NCI-H748 (cell line): ENCODE measurements at regions not wholly inside any gene's neighbourhood (a gene's known extent, or its start where the extent isn't known, plus 50 kb on each side); places are given as distances from the start of the nearest gene placed in this dataset.

Source experiments
- DNase-seq: peaks from one replicate; lab custom pipeline; 2025; ENCODE audit not compliant: unreplicated experiment; lab: John Stamatoyannopoulos, UW

- DNase-seq, result no peak
Observed at GRCh38 chr2:173664513-173664910, 300.7 kb downstream of the SP3 start.

- DNase-seq, result no peak
Observed at GRCh38 chr2:173666171-173666888, 298.8 kb downstream of the SP3 start.

DNA sequence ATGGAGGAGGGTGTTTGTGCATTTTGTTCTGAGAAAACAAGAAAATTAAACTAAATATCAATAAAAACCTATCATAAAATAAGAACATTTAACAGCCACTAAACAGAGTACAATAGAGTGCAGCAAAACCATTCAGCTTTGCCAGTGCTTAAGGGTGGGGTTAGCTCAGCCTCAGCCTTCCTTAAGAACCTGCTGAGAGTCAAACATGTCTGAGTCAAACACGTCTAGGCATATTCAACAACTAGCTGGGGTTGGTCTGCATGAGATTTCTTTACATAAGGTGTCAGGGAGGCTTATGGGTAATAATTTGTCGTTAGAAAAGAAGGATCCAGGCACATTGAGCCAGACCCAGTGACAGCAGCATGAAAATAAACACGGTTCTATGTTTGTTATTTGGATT, 298.2 kb downstream of the SP3 start:
- no peak for DNase-seq

- DNase-seq, result no peak
Observed at GRCh38 chr2:173667415-173667814, 297.8 kb downstream of the SP3 start.

- no peak for DNase-seq
Observed at GRCh38 chr2:173669271-173669853, 295.8 kb downstream of the SP3 start.

GRCh38 chr2:173669888-173670287, 295.3 kb downstream of the SP3 start:
- no peak for DNase-seq

DNA sequence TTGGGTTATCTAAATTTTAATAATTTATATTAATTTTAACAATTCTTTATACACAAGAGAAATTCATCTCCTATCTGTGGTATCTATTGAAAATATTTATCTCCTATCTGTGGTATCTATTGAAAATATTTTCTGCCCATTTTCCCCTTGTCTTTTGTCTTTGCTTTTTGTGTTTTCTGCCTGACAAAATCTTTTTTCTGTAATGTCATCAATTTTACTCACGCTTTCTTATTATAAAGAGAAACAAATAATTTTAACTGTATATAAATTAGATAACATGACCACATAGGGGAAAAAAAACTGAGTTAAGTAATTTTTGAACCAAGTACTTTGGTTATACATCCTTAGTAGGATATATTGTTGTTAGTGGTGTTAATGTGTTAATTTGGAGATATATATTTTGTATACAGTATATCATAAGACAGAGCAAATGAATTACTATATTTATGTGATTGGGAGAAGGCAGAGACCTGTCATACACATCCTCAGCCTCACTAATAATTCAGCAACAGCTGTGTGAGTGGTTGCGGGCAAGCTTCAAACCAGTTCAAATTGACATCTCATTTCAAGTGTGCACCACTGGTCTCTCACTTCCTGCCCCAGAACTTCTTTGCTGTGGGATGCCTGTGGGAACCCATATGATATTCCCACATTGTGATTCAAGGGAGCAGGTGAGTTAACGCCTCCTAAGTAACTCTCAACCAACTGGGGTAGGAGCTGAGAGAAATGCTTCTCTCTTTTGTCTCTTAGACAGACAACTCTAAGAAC, 292.4 kb downstream of the SP3 start:
- DNase-seq, result no peak

DNA sequence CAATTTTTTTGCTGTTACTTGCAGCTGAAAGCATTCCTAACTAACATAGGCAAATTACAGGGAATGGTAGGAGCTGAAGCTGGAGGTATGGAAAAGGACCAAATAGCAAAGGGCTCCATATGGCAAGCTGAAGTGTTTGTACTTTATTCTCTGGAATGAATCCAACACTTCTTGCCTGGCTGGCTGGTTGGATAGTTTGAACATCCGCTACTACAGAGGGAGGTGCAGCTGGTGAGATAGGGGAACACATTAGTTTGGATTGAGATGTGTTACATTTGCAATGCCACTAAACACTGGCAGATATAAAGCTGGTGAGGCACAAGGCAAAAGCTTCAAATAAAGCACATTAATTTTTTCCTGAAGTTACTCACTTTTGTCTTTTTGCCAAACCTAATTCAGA, 291.5 kb downstream of the SP3 start:
- DNase-seq, result no peak

- DNase-seq, result no peak
Observed at GRCh38 chr2:173676647-173677046, 288.5 kb downstream of the SP3 start.

DNA sequence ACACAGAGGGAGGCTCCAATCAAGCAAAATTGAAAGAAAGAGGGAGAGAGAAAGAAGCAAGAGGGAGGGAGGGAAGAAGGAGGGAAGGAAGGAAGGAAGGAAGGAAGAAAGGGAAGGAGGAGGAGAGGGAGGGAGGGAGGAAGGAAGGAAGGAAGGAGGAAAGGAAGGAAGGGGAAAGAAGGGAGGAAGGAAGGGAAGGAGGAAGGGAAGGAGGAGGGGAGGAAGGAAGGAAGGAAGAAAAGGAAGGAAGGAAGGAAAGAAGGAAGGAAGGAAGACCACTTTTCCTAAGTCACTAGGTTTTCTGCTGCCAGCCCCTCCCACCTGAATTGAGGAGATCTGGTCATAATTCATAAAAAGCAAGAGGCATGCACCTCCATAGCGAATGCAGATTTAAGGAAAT, 287.0 kb downstream of the SP3 start:
- DNase-seq, result no peak

- no peak for DNase-seq
Observed at GRCh38 chr2:173680574-173680973, 284.6 kb downstream of the SP3 start.

- DNase-seq, result no peak
Observed at GRCh38 chr2:173681881-173682650, 283.1 kb downstream of the SP3 start.

DNA sequence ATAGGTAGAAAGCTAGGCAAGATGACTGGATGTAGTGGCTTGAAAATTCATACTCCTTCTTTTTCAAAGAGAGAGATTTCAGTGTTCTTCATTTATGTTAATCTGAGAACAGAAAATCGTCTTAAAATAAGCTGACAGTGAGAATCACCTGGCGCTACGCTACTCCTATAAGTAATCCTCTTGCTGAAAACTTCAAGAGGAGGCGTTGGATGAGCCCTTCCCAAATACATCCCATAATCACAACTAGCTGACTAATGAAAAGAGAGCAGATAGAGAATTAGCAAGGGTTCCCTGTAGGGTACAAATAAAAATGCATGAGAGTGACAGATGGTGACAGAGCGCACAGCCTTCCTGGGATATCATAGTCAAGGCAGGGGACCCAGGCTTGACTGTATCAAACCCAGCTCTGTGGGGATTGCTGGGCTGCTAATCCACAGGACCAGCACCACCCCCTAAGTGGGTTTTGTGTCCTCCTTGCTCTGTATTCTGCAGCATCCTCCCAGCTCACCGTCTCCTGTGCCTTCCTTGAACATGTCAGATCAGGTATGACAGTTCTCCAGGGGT, 280.2 kb downstream of the SP3 start:
- DNase-seq, result no peak

DNA sequence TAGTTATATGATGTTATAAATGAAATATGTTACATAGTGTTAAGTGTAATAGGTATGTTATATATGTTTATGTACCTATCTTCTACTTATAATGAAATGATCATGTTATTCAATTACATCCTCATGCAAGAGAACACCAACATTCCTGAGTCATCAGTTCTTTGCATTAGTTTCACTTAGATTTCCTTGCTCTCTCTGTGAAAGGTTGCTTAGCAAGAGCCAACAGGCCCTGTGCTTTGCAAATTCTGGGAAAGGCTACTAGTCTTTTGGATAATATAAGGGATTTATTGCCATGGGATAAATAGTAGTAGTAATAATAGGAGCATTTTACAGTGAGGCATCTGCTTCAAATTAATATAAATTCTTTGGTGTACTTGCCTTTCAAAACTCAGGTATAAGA, 274.8 kb downstream of the SP3 start:
- no peak for DNase-seq

- DNase-seq, result no peak
Observed at GRCh38 chr2:173692068-173692467, 273.1 kb downstream of the SP3 start.

DNA sequence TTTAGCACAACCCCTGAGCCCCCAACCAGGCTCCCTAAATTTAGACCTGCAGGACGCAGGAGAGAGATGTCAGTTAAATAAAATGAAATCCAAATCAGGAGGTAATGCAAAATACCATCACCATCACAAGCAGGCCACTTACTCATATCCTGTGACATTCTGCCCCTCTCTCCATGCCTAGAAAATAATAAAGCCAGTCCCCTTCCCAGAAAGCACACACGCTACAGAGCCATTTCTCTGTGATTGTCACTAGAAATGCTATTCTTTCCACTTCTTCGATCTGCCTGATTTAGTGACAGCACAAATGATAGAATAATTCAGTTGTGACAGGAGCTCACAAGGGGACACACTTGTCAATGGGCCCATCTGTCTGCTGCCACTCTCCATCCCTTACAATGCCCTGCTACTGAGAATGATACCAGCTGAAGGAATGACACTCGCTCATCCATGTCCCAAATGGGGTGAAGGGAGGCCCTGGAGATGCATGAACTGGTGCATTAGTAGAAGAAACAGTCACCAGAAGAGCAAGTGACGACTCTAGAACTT, 272.1 kb downstream of the SP3 start:
- no peak for DNase-seq

DNA sequence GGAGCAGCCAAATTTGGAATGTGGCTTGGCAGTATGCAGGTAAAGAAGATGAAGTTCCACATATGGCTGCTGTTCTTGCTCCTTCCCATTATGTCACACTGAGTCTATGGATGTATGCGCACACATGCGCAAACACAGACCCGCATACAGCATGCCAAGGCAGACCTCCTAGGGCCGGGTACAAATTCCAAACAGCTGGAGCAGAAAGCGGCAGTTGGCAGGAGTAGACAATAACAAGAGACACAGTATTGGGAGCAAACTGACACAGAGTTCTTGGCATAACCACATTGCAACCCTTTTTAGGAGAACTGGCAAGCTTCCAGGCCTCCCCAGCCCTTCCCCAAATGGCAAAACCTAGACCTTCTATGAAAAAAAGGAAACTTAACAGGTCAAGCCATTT, 268.9 kb downstream of the SP3 start:
- DNase-seq, result no peak

DNA sequence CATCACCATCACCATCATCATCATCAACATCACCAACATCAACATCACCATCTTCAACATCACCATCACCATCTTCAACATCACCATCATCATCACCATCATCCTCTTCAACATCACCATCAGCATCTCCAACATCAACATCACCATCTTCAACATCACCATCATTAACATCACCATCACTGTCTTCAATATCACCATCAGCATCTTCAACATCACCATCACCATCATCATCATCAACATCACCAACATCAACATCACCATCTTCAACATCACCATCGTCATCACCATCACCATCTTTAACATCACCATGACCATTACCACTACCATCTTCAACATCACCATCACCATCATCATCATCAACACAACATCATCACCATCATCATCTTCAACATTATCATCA, 267.2 kb downstream of the SP3 start:
- DNase-seq, result no peak

DNA sequence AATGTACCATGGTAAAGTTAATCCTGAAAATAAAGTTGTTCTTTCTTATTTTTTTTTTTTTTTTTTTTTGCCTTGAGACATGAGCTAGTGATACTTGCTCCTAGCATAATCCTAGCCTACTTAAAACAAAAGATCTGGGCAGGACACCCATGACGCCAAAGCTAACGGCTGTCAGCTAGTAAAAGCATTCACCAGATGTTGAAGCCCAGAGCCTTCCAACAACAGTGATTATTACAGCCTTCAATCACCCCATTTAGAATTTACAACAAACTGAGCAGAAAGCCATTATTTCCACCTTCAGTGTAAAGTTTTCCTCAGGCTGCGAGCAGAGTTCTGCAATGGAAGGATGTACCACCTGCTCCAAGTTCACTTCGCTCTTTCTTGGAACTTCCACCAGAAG, 259.5 kb downstream of the SP3 start:
- DNase-seq, result no peak

DNA sequence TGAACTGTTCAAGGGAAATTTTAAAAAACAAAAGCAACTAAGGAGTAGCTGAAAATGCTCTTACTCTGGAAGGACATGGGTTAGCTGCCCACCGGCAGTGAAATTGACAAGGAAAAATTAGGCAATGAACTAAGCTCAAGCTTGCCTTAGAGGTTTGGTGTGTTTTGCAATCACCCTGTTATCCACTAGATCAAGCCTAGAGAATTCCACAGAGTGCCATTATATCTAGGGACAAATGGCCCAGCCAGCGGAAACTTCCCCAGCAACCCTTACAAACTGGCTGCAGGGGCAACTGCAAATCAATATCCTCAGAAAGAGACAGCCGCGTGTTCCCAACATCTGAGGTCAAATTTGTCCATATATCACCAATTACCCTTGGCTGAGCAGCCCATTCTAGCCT, 258.2 kb downstream of the SP3 start:
- no peak for DNase-seq

- no peak for DNase-seq
Observed at GRCh38 chr2:173708806-173709205, 256.4 kb downstream of the SP3 start.
